Liver (tissue), 8 donors: ENCODE measurements at regions not wholly inside any gene's neighbourhood (a gene's known extent, or its start where the extent isn't known, plus 50 kb on each side); places are given as distances from the start of the nearest gene placed in this dataset.

Experiments
- DNase-seq: peaks from one replicate; pipeline ENCODE4 v3.0.0-alpha.2; 2017; ENCODE audit warnings: low spot score
- H3K27ac ChIP-seq, 2 donors: one replicate each; pipeline ENCODE4 v1.7.0; 2013; ENCODE audit warnings: inconsistent platforms in 2 of 2, low read length in 2 of 2, control low read depth in 1 of 2, low read depth in 1 of 2, mild to moderate bottlenecking in 1 of 2
- H3K27me3 ChIP-seq, 4 donors: one replicate each; pipeline versions ENCODE4 v1.6.1 to v1.7.0; 2013; ENCODE audit warnings: low read length in 3 of 4, inconsistent platforms in 1 of 4, mild to moderate bottlenecking in 1 of 4, moderate library complexity in 1 of 4; ENCODE audit not compliant: control insufficient read depth in 4 of 4, insufficient read depth in 4 of 4
- H3K36me3 ChIP-seq, 4 donors: one replicate each; pipeline versions ENCODE4 v1.6.1 to v1.7.0; 2013; ENCODE audit warnings: low read length in 3 of 4, mild to moderate bottlenecking in 3 of 4, low read depth in 1 of 4, moderate library complexity in 1 of 4; ENCODE audit not compliant: control insufficient read depth in 4 of 4, insufficient read depth in 3 of 4
- H3K4me1 ChIP-seq, 4 donors: one replicate each; pipeline versions ENCODE4 v1.6.1 to v1.7.0; 2013; ENCODE audit warnings: low read length in 3 of 4, mild to moderate bottlenecking in 3 of 4, moderate library complexity in 1 of 4; ENCODE audit not compliant: control insufficient read depth in 4 of 4, insufficient read depth in 4 of 4
- H3K4me3 ChIP-seq, 3 donors: one replicate each; pipeline versions ENCODE4 v1.6.1 to v1.7.0; 2013; ENCODE audit warnings: low read length in 3 of 3, control low read depth in 1 of 3, low read depth in 1 of 3, mild to moderate bottlenecking in 1 of 3
- H3K9ac ChIP-seq, 2 donors: one replicate each; pipeline ENCODE4 v1.7.0; 2013; ENCODE audit warnings: low read length in 2 of 2, mild to moderate bottlenecking in 2 of 2, moderate library complexity in 2 of 2, control low read depth in 1 of 2, low read depth in 1 of 2
- H3K9me3 ChIP-seq, 4 donors: one replicate each; pipeline versions ENCODE4 v1.6.1 to v1.7.0; 2013; ENCODE audit warnings: low read length in 3 of 4; ENCODE audit not compliant: control insufficient read depth in 4 of 4
- ATF3 ChIP-seq: IDR thresholded peaks from 2 replicates; pipeline ENCODE4 v1.6.1; 2016; ENCODE audit warnings: antibody characterized with exemption
- CTCF ChIP-seq: fragments of 150-350 bp; IDR thresholded peaks from 2 replicates; pipeline ENCODE4 v1.5.1; 2017; ENCODE audit warnings: improper control_type of control experiment, low read depth, low read length; ENCODE audit not compliant: missing input control
- EGR1 ChIP-seq, 2 donors: IDR thresholded peaks; 2 replicates each; pipeline ENCODE4 v1.6.1; 2016 to 2018; ENCODE audit warnings: antibody characterized with exemption in 2 of 2, low read depth in 2 of 2
- FOXA1 ChIP-seq: IDR thresholded peaks from 2 replicates; pipeline ENCODE4 v1.6.1; 2016; ENCODE audit warnings: antibody characterized with exemption
- FOXA2 ChIP-seq: IDR thresholded peaks from 2 replicates; pipeline ENCODE4 v1.6.1; 2016; ENCODE audit warnings: antibody characterized with exemption
- GABPA ChIP-seq, 2 donors: IDR thresholded peaks in 1 of 2; conservative IDR thresholded peaks in 1 of 2; 2 replicates each; pipeline ENCODE4 v1.6.1; 2016; ENCODE audit warnings: antibody characterized with exemption in 2 of 2, mild to moderate bottlenecking in 1 of 2, moderate library complexity in 1 of 2
- HNF4A ChIP-seq, 2 donors: conservative IDR thresholded peaks; 2 replicates each; pipeline ENCODE4 v1.6.1; 2016; ENCODE audit warnings: antibody characterized with exemption in 2 of 2, mild to moderate bottlenecking in 2 of 2
- HNF4G ChIP-seq: IDR thresholded peaks from 2 replicates; pipeline ENCODE4 v1.6.1; 2016; ENCODE audit warnings: antibody characterized with exemption
- JUND ChIP-seq, 2 donors: IDR thresholded peaks; 2 replicates each; pipeline ENCODE4 v1.6.1; 2016; ENCODE audit warnings: antibody characterized with exemption in 2 of 2
- MAX ChIP-seq: IDR thresholded peaks from 2 replicates; pipeline ENCODE4 v1.6.1; 2016; ENCODE audit warnings: antibody characterized with exemption
- NR2F2 ChIP-seq: IDR thresholded peaks from 2 replicates; pipeline ENCODE4 v1.6.1; 2016; ENCODE audit warnings: antibody characterized with exemption
- RAD21 ChIP-seq, 2 donors: IDR thresholded peaks; 2 replicates each; pipeline ENCODE4 v1.6.1; 2016; ENCODE audit warnings: antibody characterized with exemption in 2 of 2, mild to moderate bottlenecking in 2 of 2
- REST ChIP-seq: IDR thresholded peaks from 2 replicates; pipeline ENCODE4 v1.6.1; 2016; ENCODE audit warnings: antibody characterized with exemption, mild to moderate bottlenecking
- RXRA ChIP-seq, 2 donors: IDR thresholded peaks; 2 replicates each; pipeline ENCODE4 v1.6.1; 2017 to 2018; ENCODE audit warnings: antibody characterized with exemption in 2 of 2, mild to moderate bottlenecking in 1 of 2
- SP1 ChIP-seq: IDR thresholded peaks from 2 replicates; pipeline ENCODE4 v1.6.1; 2018; ENCODE audit warnings: antibody characterized with exemption, mild to moderate bottlenecking
- TAF1 ChIP-seq: conservative IDR thresholded peaks from 2 replicates; pipeline ENCODE4 v1.6.1; 2016; ENCODE audit warnings: antibody characterized with exemption, mild to moderate bottlenecking
- YY1 ChIP-seq: IDR thresholded peaks from 2 replicates; pipeline ENCODE4 v1.6.1; 2016; ENCODE audit warnings: antibody characterized with exemption, mild to moderate bottlenecking
- ZBTB33 ChIP-seq: IDR thresholded peaks from 2 replicates; pipeline ENCODE4 v1.6.1; 2016; ENCODE audit warnings: antibody characterized with exemption
- WGBS: extraction: QIAGEN DNeasy Blood & Tissue Kit; methylation state at CpG from one replicate; pipeline ENCODE4 v1.1.7; 2013; 5-methylcytosine and 5-hydroxymethylcytosine counted together
- donor health status: healthy.
- donor health status: healthy.
- donor health status: healthy.
- donor health status: healthy.
- donor health status: healthy.

- TF ChIP-seq GABPA (IDR thresholded peaks at IDR 0.05 in 1 of 2, conservative IDR thresholded peaks at IDR 0.05 in 1 of 2) (no peak), NR2F2 (no peak), SP1 (no peak), HNF4G (no peak), TAF1 (no peak), FOXA1 (no peak)
Measured at GRCh38 chr6:98648211-98648914, 186.0 kb upstream of the POU3F2 start (continued).

GRCh38 chr6:98650941-98651340 lies 183.4 kb upstream of the POU3F2 start:
- no peak overlapping the region for H3K4me3 ChIP-seq
- H3K9me3 ChIP-seq, result no peaks in the 10 kb centered on the region
- no peaks in the 10 kb centered on the region for H3K27me3 ChIP-seq
- H3K9ac ChIP-seq, result no peak overlapping the region
- TF ChIP-seq TAF1 (no peak), NR2F2 (no peak), RAD21 (IDR thresholded peaks at IDR 0.05) (no peak), HNF4A (conservative IDR thresholded peaks at IDR 0.05) (no peak), GABPA (IDR thresholded peaks at IDR 0.05 in 1 of 2, conservative IDR thresholded peaks at IDR 0.05 in 1 of 2) (no peak), FOXA2 (no peak), EGR1 (IDR thresholded peaks at IDR 0.05; ENCODE audit: low read depth in 2 of 2) (no peak), ZBTB33 (no peak), SP1 (no peak), HNF4G (no peak), ATF3 (no peak), CTCF (no peak), REST (no peak), RXRA (IDR thresholded peaks at IDR 0.05) (no peak), FOXA1 (no peak), YY1 (no peak), MAX (no peak), JUND (IDR thresholded peaks at IDR 0.05) (no peak)
- no peaks in the 10 kb centered on the region for H3K4me1 ChIP-seq
- no peak overlapping the region for H3K27ac ChIP-seq
- no peaks in the 10 kb centered on the region for H3K36me3 ChIP-seq
- 27% methylated on average over 3 of the region's 3 CpGs for WGBS
- no peak for DNase-seq
